ENCODE measurements at regions not wholly inside any gene's neighbourhood (a gene's known extent, or its start where the extent isn't known, plus 50 kb on each side); places are given as distances from the start of the nearest gene placed in this dataset.

DNA sequence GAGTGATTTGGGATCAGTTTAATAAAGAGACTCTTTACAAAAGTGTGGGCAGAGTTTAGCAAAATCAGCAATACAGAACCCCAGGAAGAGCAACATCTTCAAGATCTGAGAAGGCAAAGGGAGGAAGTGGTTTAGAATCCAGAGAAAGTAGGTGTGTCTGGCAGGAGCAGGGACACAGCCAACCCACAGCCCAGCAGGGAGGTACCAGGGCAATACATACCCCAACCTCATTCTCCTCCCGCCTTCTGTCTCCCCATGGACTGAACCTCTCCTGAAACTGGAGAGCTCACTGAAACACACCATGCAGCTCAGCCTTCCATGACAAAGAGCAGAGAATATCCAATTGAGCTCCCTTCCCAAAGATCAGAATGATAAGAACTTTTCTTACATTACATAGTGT is 283.4 kb downstream of the PRELID2 start:
- H3K27ac ChIP-seq = no peak overlapping the region
- TF ChIP-seq, protein P1, sequence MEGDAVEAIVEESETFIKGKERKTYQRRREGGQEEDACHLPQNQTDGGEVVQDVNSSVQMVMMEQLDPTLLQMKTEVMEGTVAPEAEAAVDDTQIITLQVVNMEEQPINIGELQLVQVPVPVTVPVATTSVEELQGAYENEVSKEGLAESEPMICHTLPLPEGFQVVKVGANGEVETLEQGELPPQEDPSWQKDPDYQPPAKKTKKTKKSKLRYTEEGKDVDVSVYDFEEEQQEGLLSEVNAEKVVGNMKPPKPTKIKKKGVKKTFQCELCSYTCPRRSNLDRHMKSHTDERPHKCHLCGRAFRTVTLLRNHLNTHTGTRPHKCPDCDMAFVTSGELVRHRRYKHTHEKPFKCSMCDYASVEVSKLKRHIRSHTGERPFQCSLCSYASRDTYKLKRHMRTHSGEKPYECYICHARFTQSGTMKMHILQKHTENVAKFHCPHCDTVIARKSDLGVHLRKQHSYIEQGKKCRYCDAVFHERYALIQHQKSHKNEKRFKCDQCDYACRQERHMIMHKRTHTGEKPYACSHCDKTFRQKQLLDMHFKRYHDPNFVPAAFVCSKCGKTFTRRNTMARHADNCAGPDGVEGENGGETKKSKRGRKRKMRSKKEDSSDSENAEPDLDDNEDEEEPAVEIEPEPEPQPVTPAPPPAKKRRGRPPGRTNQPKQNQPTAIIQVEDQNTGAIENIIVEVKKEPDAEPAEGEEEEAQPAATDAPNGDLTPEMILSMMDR (IDR thresholded peaks at IDR 0.05) = no peak
- TF ChIP-seq ZFX (IDR thresholded peaks at IDR 0.05; ENCODE audit: borderline replicate concordance) = no peak

DNA sequence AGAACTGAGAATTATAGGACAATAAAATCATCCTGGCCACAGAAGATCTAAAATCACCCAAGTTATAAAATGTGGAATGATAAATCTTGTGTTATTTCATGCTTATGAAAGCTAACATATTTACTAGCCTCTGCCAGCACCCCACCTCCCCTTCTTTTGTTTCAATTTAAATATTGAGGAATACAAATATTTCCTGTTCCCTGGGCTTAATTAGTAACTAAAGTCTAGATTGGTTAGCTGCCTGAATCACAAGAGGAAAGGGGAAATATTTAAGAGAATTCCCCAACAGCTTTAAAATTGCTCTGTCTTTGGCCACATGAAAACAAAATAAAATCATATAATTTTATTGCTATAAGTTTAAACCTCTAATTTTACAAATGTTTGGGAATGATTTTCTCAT is 287.0 kb downstream of the PRELID2 start:
- no peak for TF ChIP-seq ZFX (IDR thresholded peaks at IDR 0.05; ENCODE audit: borderline replicate concordance)

DNA sequence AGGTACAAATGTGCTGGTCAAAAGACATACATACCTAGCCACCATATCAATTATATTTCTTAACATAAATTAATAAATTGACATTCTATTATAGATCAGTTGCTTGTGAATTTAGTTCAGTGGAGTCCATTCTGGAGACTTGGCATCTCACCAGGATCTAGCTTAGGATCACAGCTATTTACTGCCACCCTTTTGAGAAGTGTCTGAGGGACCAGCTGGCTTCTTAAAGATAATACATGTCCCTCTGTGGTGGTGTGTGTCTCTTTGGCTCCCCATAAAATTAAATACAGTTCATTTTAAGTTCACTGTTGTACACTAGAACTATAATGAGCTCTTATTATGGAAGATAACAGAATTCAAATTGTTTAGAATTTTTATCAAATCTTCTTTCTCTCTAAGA is 290.7 kb downstream of the PRELID2 start:
- TF ChIP-seq, protein P1 (IDR thresholded peaks at IDR 0.05) = no peak
- TF ChIP-seq ZFX (IDR thresholded peaks at IDR 0.05; ENCODE audit: borderline replicate concordance) = no peak
- H3K27ac ChIP-seq = no peak overlapping the region

More for the DNA sequence above, 287.0 kb downstream of the PRELID2 start:
- no peak overlapping the region for H3K27ac ChIP-seq

DNA sequence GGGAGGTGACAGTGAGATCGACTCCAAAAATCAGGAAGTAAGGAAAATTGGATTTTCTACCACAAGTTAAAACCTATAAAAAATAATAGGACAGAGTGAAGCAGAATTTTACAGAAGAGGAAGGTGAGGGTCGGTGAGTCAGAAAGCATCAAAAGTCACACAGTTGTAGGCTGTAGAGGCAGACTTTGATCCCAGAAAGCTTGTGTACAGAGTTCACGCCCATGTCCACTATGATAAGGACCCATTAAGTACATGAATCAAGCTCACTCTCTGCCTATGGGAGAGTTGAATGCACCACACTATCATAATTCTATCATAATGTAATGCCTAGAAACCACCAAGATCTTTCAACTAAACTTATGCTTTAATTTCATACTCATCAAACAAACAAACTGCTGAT is 291.2 kb downstream of the PRELID2 start:
- TF ChIP-seq ZFX (IDR thresholded peaks at IDR 0.05; ENCODE audit: borderline replicate concordance) = no peak
- TF ChIP-seq, protein P1 (IDR thresholded peaks at IDR 0.05) = no peak
- no peak overlapping the region for H3K27ac ChIP-seq

DNA sequence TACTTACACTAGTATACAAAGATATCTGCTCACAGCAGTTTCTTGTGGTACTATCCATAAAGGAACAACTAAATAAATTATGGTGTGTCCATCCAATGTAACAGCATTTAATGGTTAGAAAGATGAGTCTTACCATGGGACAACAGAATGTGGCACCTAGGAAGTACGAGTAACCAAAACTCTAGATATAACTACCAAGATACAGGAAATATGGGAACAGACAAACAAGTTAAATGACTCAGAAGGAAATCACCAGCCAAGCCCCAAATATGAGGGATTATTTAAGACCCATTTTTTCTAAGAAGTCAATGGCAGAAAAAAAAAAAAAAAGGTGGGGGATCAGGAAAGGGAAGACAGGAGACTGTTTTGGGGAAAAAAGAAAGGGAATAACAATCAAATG is 294.8 kb downstream of the PRELID2 start:
- TF ChIP-seq, protein P1 (IDR thresholded peaks at IDR 0.05) = no peak
- no peak for TF ChIP-seq ZFX (IDR thresholded peaks at IDR 0.05; ENCODE audit: borderline replicate concordance)
- H3K27ac ChIP-seq = no peak overlapping the region

DNA sequence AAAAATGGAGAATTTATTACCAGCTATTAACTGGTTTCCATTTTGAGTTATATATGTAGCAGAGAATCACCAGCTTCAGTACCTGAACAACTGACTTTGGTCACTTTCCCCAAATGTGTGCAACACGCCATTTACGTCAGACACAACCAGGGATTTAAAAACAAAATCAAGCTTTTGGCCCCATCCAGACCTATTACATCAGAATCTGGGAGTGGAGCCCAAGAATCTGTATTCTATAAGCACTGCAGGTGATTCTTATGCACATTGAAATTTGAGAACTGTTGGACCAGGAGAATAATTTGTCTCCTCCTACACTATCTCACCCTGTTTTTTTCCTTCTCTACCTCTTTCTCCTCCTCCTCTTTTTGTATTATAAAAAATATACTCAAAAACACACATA is 295.9 kb downstream of the PRELID2 start:
- TF ChIP-seq, protein P1 (IDR thresholded peaks at IDR 0.05) = no peak
- no peak for TF ChIP-seq ZFX (IDR thresholded peaks at IDR 0.05; ENCODE audit: borderline replicate concordance)
- H3K27ac ChIP-seq = no peak overlapping the region

DNA sequence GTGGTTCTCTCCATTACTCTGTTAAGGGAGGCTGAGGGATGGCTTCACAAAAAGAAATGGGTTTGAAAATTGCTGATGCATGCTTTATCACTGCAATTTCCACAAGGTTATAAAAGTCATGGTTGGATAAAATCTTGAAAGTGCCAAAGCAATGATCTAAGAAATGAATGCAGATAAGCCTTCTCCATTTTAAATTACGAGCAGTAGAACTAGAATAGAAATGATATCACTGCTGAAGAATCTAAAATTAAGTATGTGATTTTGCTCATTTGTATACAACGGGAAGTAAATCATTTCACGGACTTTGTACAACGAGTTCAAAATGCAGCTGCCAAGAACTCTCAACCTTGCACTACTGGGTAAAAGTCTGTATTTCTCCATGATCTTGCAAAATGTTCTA is 299.0 kb downstream of the PRELID2 start:
- no peak overlapping the region for H3K27ac ChIP-seq
- TF ChIP-seq, protein P1 (IDR thresholded peaks at IDR 0.05) = no peak
- no peak for TF ChIP-seq ZFX (IDR thresholded peaks at IDR 0.05; ENCODE audit: borderline replicate concordance)

DNA sequence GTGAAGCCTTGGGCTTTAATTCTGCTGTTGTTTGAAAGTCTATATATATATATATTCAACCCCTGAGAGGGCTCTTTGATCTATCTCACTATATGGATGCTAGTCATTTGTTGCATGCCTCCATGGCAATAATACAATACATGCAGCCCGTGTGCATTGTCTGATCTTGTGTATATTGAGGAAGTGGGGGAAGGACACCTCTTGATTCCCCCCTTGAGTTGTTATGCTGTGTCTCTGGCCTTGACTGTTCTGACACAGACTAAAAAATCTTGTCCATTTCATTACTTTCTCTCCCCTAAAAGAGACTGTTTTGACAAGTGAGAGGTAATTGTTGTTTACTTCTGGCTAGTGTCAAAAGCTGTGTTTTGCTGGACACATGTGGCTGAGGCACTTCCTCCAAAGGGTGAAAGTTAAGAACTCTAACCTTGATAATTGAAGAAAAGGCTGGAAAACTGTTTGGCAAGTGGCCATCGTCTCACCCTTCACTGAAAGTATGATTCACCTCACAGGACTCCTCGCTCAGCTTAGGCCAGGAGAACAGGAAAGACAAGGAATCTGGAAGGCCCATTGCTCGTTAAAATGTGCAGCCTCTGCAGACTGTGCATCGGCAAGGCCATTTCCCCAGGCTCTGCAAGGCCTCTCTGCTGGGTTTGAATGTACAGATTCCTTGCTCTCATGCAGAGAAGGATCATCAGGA is 304.0 kb downstream of the PRELID2 start:
- H3K27ac ChIP-seq = no peak overlapping the region
- no peak for TF ChIP-seq ZFX (IDR thresholded peaks at IDR 0.05; ENCODE audit: borderline replicate concordance)
- TF ChIP-seq, protein P1 (IDR thresholded peaks at IDR 0.05) = no peak

Measured in 22Rv1 (cell line).